Cardiac fibroblast (primary cell): ENCODE measurements at regions not wholly inside any gene's neighbourhood (a gene's known extent, or its start where the extent isn't known, plus 50 kb on each side); places are given as distances from the start of the nearest gene placed in this dataset.

Experiments used
- DNase-seq, 2 donors: peaks; one replicate each; pipeline versions ENCODE4 v3.0.0 to v3.0.0-alpha.2; 2010; ENCODE audit warnings: low read depth in 2 of 2
- H3K4me3 ChIP-seq, 2 donors: replicated peaks in 1 of 2; 1 replicate in 1 of 2; 2 replicates in 1 of 2; pipeline ENCODE4 v1.5.1; 2011; ENCODE audit warnings: low read depth in 2 of 2, low read length in 2 of 2, mild to moderate bottlenecking in 2 of 2, moderate library complexity in 1 of 2
- CTCF ChIP-seq: IDR thresholded peaks from one replicate; pipeline ENCODE4 v1.5.1; 2011; ENCODE audit warnings: low read depth, mild to moderate bottlenecking, low read length, inconsistent platforms

GRCh38 chr1:102365071-102365470, 368.3 kb upstream of the OLFM3 start:
- H3K4me3 ChIP-seq, result no peak overlapping the region
- no peak for TF ChIP-seq CTCF
- no peak for DNase-seq

GRCh38 chr1:102336602-102337001, 339.9 kb upstream of the OLFM3 start:
- no peak overlapping the region for H3K4me3 ChIP-seq
- no peak for TF ChIP-seq CTCF
- no peak for DNase-seq

- no peak for DNase-seq
- TF ChIP-seq CTCF, result no peak
- H3K4me3 ChIP-seq, result no peak overlapping the region
These were observed 321.5 kb upstream of the OLFM3 start for GRCh38 chr1:102318104-102318806.

GRCh38 chr1:102315096-102315495, 318.4 kb upstream of the OLFM3 start:
- no peak overlapping the region for H3K4me3 ChIP-seq
- DNase-seq, result no peak
- TF ChIP-seq CTCF, result no peak

GRCh38 chr1:102296116-102296515, 299.4 kb upstream of the OLFM3 start:
- DNase-seq, result no peak
- TF ChIP-seq CTCF, result no peak
- no peak overlapping the region for H3K4me3 ChIP-seq

GRCh38 chr1:102282955-102283354, 286.2 kb upstream of the OLFM3 start:
- no peak for DNase-seq
- H3K4me3 ChIP-seq, result no peak overlapping the region
- TF ChIP-seq CTCF, result no peak

- no peak overlapping the region for H3K4me3 ChIP-seq
- no peak for DNase-seq
- no peak for TF ChIP-seq CTCF
These were observed 266.3 kb upstream of the OLFM3 start for GRCh38 chr1:102262994-102263393.
